ENCODE measurements at regions not wholly inside any gene's neighbourhood (a gene's known extent, or its start where the extent isn't known, plus 50 kb on each side); places are given as distances from the start of the nearest gene placed in this dataset.

- Mint-ChIP-seq H3K36me3 (no peaks in the 10 kb centered on the region), H3K9me3 (peaks cover 0 to 3% (median 0%) of the 10 kb centered on the region in 9 donors), H3K4me1 (no peaks in the 10 kb centered on the region), H3K27ac (no peak overlapping the region), H3K27me3 (peaks cover 2 to 18% (median 14%) of the 10 kb centered on the region in 5 donors), H3K4me3 (no peak overlapping the region)
- DNase-seq (no peak), ATAC-seq (no peak)
- POLR2A ChIA-PET = no interaction called here
These were observed 553.9 kb upstream of the MKI67 start for GRCh38 chr10:128680116-128680515.

GRCh38 chr10:128684215-128684614 is 558.0 kb upstream of the MKI67 start:
- Mint-ChIP-seq H3K27ac (no peak overlapping the region), H3K4me1 (no peaks in the 10 kb centered on the region), H3K36me3 (no peaks in the 10 kb centered on the region), H3K9me3 (peaks cover 0 to 2% (median 0%) of the 10 kb centered on the region in 9 donors), H3K4me3 (no peak overlapping the region), H3K27me3 (peaks cover 2 to 11% (median 6%) of the 10 kb centered on the region in 5 donors)
- ATAC-seq (no peak), DNase-seq (no peak)
- POLR2A ChIA-PET = no interaction called here

GRCh38 chr10:128686630-128687278 is 560.5 kb upstream of the MKI67 start:
- POLR2A ChIA-PET = no interaction called here
- Mint-ChIP-seq H3K27me3 (peaks cover 0 to 8% (median 0%) of the 10 kb centered on the region in 5 donors), H3K36me3 (no peaks in the 10 kb centered on the region), H3K27ac (no peak overlapping the region), H3K9me3 (no peaks in the 10 kb centered on the region), H3K4me1 (no peaks in the 10 kb centered on the region), H3K4me3 (no peak overlapping the region)
- no peak for ATAC-seq
- no peak for DNase-seq

- POLR2A ChIA-PET = no interaction called here
- peaks cover 0 to 8% (median 0%) of the 10 kb centered on the region in 5 donors for H3K27me3 Mint-ChIP-seq
- H3K4me3 Mint-ChIP-seq = no peak overlapping the region
- no peaks in the 10 kb centered on the region for H3K4me1 Mint-ChIP-seq
- no peaks in the 10 kb centered on the region for H3K36me3 Mint-ChIP-seq
- ATAC-seq (no peak), DNase-seq (no peak)
- H3K9me3 Mint-ChIP-seq = no peaks in the 10 kb centered on the region
- H3K27ac Mint-ChIP-seq = no peak overlapping the region
These were observed 561.2 kb upstream of the MKI67 start for GRCh38 chr10:128687408-128687807.

GRCh38 chr10:128687927-128688549 is 561.8 kb upstream of the MKI67 start:
- POLR2A ChIA-PET = no interaction called here
- H3K9me3 Mint-ChIP-seq = no peaks in the 10 kb centered on the region
- H3K27me3 Mint-ChIP-seq = peaks cover 0 to 12% (median 0%) of the 10 kb centered on the region in 5 donors
- no peak overlapping the region for H3K4me3 Mint-ChIP-seq
- H3K36me3 Mint-ChIP-seq = no peaks in the 10 kb centered on the region
- ATAC-seq (no peak), DNase-seq (no peak)
- H3K27ac Mint-ChIP-seq = no peak overlapping the region
- H3K4me1 Mint-ChIP-seq = no peaks in the 10 kb centered on the region

- no peaks in the 10 kb centered on the region for H3K9me3 Mint-ChIP-seq
- H3K36me3 Mint-ChIP-seq = no peaks in the 10 kb centered on the region
- POLR2A ChIA-PET = no interaction called here
- no peaks in the 10 kb centered on the region for H3K4me1 Mint-ChIP-seq
- H3K27me3 Mint-ChIP-seq = peaks cover 0 to 12% (median 7%) of the 10 kb centered on the region in 5 donors
- DNase-seq (no peak), ATAC-seq (no peak)
- no peak overlapping the region for H3K4me3 Mint-ChIP-seq
- no peak overlapping the region for H3K27ac Mint-ChIP-seq
These were observed 563.4 kb upstream of the MKI67 start for GRCh38 chr10:128689667-128690066.

- Mint-ChIP-seq H3K36me3 (no peaks in the 10 kb centered on the region), H3K27ac (no peak overlapping the region), H3K27me3 (peaks cover 2 to 11% (median 7%) of the 10 kb centered on the region in 5 donors), H3K4me1 (no peaks in the 10 kb centered on the region), H3K9me3 (no peaks in the 10 kb centered on the region), H3K4me3 (no peak overlapping the region)
- no peak for ATAC-seq
- DNase-seq = no peak
- POLR2A ChIA-PET = no interaction called here
These were observed 567.4 kb upstream of the MKI67 start for GRCh38 chr10:128693493-128694131.

GRCh38 chr10:128694168-128694850 is 568.1 kb upstream of the MKI67 start:
- no peaks in the 10 kb centered on the region for H3K4me1 Mint-ChIP-seq
- POLR2A ChIA-PET = no interaction called here
- ATAC-seq = no peak
- H3K4me3 Mint-ChIP-seq = no peak overlapping the region
- H3K27me3 Mint-ChIP-seq = peaks cover 2 to 12% (median 7%) of the 10 kb centered on the region in 5 donors
- no peak for DNase-seq
- H3K27ac Mint-ChIP-seq = no peak overlapping the region
- H3K36me3 Mint-ChIP-seq = no peaks in the 10 kb centered on the region
- no peaks in the 10 kb centered on the region for H3K9me3 Mint-ChIP-seq

- Mint-ChIP-seq H3K36me3 (no peaks in the 10 kb centered on the region), H3K27ac (no peak overlapping the region), H3K4me1 (no peaks in the 10 kb centered on the region), H3K27me3 (peaks cover 2 to 11% (median 7%) of the 10 kb centered on the region in 5 donors), H3K9me3 (no peaks in the 10 kb centered on the region), H3K4me3 (no peak overlapping the region)
- ATAC-seq (no peak), DNase-seq (no peak)
- POLR2A ChIA-PET = no interaction called here
These were observed 568.9 kb upstream of the MKI67 start for GRCh38 chr10:128694851-128695725.

GRCh38 chr10:128695931-128696330 is 569.7 kb upstream of the MKI67 start:
- Mint-ChIP-seq H3K4me3 (no peak overlapping the region), H3K27me3 (peaks cover 4 to 11% (median 7%) of the 10 kb centered on the region in 5 donors), H3K27ac (no peak overlapping the region), H3K4me1 (no peaks in the 10 kb centered on the region), H3K9me3 (no peaks in the 10 kb centered on the region), H3K36me3 (no peaks in the 10 kb centered on the region)
- POLR2A ChIA-PET = no interaction called here
- ATAC-seq (no peak), DNase-seq (no peak)

GRCh38 chr10:128697437-128697836 is 571.2 kb upstream of the MKI67 start:
- Mint-ChIP-seq H3K9me3 (no peaks in the 10 kb centered on the region), H3K27me3 (peaks cover 4 to 11% (median 7%) of the 10 kb centered on the region in 5 donors), H3K4me3 (no peak overlapping the region), H3K4me1 (no peaks in the 10 kb centered on the region), H3K36me3 (no peaks in the 10 kb centered on the region), H3K27ac (no peak overlapping the region)
- DNase-seq = no peak
- POLR2A ChIA-PET = no interaction called here
- no peak for ATAC-seq

- ATAC-seq = no peak
- Mint-ChIP-seq H3K36me3 (no peaks in the 10 kb centered on the region), H3K27ac (no peak overlapping the region), H3K4me1 (no peaks in the 10 kb centered on the region), H3K9me3 (peaks cover 0 to 4% (median 0%) of the 10 kb centered on the region in 9 donors), H3K4me3 (no peak overlapping the region), H3K27me3 (peaks cover 0 to 5% (median 3%) of the 10 kb centered on the region in 5 donors)
- DNase-seq = no peak
- POLR2A ChIA-PET = no interaction called here
These were observed 575.2 kb upstream of the MKI67 start for GRCh38 chr10:128701381-128701780.
